22Rv1 (cell line): ENCODE measurements at regions not wholly inside any gene's neighbourhood (a gene's known extent, or its start where the extent isn't known, plus 50 kb on each side); places are given as distances from the start of the nearest gene placed in this dataset.

Experiments
- H3K27ac ChIP-seq: fragments of 450-650 bp; 2 replicates; pipeline ENCODE4 v1.5.1; 2017
- CTCF ChIP-seq: fragments of 450-650 bp; IDR thresholded peaks from 2 replicates; pipeline ENCODE4 v1.5.1; 2017; ENCODE audit warnings: mild to moderate bottlenecking
- ZFX ChIP-seq: fragments of 450-650 bp; IDR thresholded peaks from 2 replicates; pipeline ENCODE4 v1.6.1; 2017; ENCODE audit warnings: antibody characterized with exemption, borderline replicate concordance

DNA sequence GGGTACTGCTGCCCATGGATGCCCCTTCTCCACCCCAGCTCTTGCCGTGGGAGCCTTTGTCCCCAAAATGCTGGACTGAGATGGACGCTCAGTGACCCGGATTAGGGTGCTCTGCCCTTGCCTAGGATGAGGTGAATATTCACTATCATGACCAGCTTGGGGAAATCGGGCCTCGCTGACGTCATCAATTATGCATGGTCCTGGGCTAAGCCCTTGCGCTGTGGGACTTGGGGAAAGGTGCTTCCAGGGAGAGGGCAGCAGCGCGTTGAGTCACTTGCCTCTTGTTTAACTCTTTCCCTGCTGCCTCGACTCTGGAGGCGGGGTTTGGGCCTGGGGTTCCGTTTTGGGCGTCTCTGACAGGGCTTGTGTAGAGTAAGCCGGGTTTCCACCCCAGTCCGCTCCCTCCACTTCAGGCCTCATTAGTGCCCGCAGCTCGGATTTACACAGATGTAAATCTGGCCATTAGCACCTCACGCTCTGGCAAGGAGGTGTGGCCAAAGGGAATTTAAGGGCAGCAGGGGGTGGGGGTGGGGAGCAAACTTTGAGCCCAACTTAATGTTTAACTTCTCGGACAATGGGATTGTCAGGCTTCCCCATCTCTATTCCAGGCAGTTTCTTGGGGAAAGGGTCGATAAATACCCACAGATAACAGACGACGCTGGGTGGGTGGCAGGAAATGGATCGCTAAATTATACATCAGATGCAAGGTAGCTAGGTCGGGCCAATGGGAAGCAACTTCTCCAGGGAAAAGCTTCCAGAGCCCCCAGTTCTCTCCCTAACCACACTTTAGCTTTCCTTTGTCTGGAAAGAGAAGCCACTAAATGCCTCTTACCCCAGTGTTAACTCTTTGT is 51.3 kb upstream of the TCF7L2 start:
- TF ChIP-seq CTCF (no peak), ZFX (no peak)
- no peak overlapping the region for H3K27ac ChIP-seq

GRCh38 chr10:112899391-112900065 is 50.5 kb upstream of the TCF7L2 start:
- TF ChIP-seq CTCF = no peak
- no peak for TF ChIP-seq ZFX
- H3K27ac ChIP-seq = no peak overlapping the region
